OCI-LY3 (cell line): ENCODE measurements at regions not wholly inside any gene's neighbourhood (a gene's known extent, or its start where the extent isn't known, plus 50 kb on each side); places are given as distances from the start of the nearest gene placed in this dataset.

Experiments used
- H2AFZ ChIP-seq: fragments of 200-600, 300-600 bp; shearing (Covaris generic); 2 replicates; pipeline ENCODE4 v1.6.0; 2014; ENCODE audit warnings: antibody characterized with exemption, low read depth, low read length
- H3K27ac ChIP-seq: fragments of 200-600, 300-600 bp; sonication (generic); 2 replicates; pipeline ENCODE4 v1.5.1; 2014; ENCODE audit warnings: mild to moderate bottlenecking, low read length, moderate library complexity, mixed read lengths
- H3K27me3 ChIP-seq: fragments of 200-600, 300-600 bp; sonication (generic); 2 replicates; pipeline ENCODE4 v1.6.1; 2014; ENCODE audit warnings: low read depth, low read length, mixed read lengths
- H3K36me3 ChIP-seq: fragments of 200-600, 300-600 bp; sonication (generic); replicated peaks from 2 replicates; pipeline ENCODE3; 2014; ENCODE audit warnings: low read depth, low read length, mixed read lengths
- H3K4me1 ChIP-seq: fragments of 300-600, 200-600 bp; sonication (generic); 2 replicates; pipeline ENCODE4 v1.6.1; 2014; ENCODE audit warnings: low read length, mixed read lengths
- H3K4me2 ChIP-seq: fragments of 200-600, 300-600 bp; sonication (generic); 2 replicates; pipeline ENCODE4 v1.6.1; 2014; ENCODE audit warnings: low read length, mixed read lengths
- H3K4me3 ChIP-seq: fragments of 300-600, 200-600 bp; sonication (generic); 2 replicates; pipeline ENCODE4 v1.5.1; 2014; ENCODE audit warnings: antibody characterized with exemption, mild to moderate bottlenecking, low read length, moderate library complexity
- H3K79me2 ChIP-seq: fragments of 300-600, 200-600 bp; shearing (Covaris generic); 2 replicates; pipeline ENCODE4 v1.6.1; 2014; ENCODE audit warnings: mild to moderate bottlenecking, low read length, mixed read lengths
- H3K9ac ChIP-seq: fragments of 300-600, 200-600 bp; shearing (Covaris generic); 2 replicates; pipeline ENCODE4 v1.6.0; 2014; ENCODE audit warnings: mild to moderate bottlenecking, low read length, moderate library complexity
- H3K9me3 ChIP-seq: fragments of 200-600, 300-600 bp; shearing (Covaris generic); 2 replicates; pipeline ENCODE4 v1.6.1; 2014; ENCODE audit warnings: low read length, mixed read lengths; ENCODE audit not compliant: insufficient read depth
- H4K20me1 ChIP-seq: fragments of 200-600, 300-600 bp; sonication (generic); 2 replicates; pipeline ENCODE4 v1.6.1; 2016; ENCODE audit warnings: low read length, mixed read lengths; ENCODE audit not compliant: insufficient read depth
- EZH2phosphoT487 ChIP-seq: fragments of 200-600 bp; shearing (Covaris generic); IDR thresholded peaks from 2 replicates; pipeline ENCODE4 v1.6.1; 2018; ENCODE audit warnings: antibody characterized with exemption, mixed run types, low read depth
- TF ChIP-seq, protein P1 (sequence below): fragments of 200-600, 300-600 bp; sonication (generic); IDR thresholded peaks from 2 replicates; pipeline ENCODE4 v1.5.1; 2014; ENCODE audit warnings: antibody characterized with exemption, low read length, low read depth

DNA sequence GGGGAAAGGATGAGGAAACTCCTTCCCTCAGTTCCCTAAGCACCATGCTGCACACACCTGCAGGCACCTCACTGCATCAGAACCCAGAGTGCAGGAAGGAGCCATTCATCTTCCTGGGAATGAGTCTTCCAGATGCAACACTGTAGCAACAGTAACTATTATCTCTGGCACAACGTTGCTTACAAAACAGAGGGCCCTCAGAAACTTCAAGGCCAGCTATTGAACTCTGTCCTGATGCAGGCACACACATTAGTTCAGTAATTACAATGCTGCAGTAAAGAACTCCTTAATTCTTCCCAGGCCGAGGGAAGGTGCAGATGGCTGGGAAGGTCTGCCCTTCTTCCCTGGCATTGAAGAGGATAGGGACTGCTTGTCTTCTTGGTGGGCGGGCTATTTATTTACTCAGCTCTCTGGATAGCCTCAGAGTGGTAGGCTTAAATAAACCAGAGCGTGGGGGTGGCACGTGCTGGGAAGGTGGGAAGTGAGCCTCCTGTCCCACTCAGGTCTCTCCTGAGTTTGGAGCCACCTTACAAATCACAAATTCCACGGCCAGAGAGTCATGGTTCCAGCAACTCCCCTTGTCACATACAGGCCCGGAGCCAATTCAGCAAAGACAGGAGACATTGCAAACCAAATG lies 125.1 kb upstream of the JCAD start:
- Histone ChIP-seq H3K79me2 (no peaks in the 10 kb centered on the region), H3K9me3 (no peaks in the 10 kb centered on the region), H3K4me3 (no peak overlapping the region), H3K27me3 (no peaks in the 10 kb centered on the region), H2AFZ (no peak overlapping the region), H3K36me3 (no peaks in the 10 kb centered on the region), H3K9ac (no peak overlapping the region), H3K4me2 (no peak overlapping the region), H3K4me1 (no peaks in the 10 kb centered on the region), H3K27ac (no peak overlapping the region), H4K20me1 (no peaks in the 10 kb centered on the region)
- no peak for TF ChIP-seq EZH2phosphoT487
- TF ChIP-seq, protein P1, sequence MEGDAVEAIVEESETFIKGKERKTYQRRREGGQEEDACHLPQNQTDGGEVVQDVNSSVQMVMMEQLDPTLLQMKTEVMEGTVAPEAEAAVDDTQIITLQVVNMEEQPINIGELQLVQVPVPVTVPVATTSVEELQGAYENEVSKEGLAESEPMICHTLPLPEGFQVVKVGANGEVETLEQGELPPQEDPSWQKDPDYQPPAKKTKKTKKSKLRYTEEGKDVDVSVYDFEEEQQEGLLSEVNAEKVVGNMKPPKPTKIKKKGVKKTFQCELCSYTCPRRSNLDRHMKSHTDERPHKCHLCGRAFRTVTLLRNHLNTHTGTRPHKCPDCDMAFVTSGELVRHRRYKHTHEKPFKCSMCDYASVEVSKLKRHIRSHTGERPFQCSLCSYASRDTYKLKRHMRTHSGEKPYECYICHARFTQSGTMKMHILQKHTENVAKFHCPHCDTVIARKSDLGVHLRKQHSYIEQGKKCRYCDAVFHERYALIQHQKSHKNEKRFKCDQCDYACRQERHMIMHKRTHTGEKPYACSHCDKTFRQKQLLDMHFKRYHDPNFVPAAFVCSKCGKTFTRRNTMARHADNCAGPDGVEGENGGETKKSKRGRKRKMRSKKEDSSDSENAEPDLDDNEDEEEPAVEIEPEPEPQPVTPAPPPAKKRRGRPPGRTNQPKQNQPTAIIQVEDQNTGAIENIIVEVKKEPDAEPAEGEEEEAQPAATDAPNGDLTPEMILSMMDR: no peak

DNA sequence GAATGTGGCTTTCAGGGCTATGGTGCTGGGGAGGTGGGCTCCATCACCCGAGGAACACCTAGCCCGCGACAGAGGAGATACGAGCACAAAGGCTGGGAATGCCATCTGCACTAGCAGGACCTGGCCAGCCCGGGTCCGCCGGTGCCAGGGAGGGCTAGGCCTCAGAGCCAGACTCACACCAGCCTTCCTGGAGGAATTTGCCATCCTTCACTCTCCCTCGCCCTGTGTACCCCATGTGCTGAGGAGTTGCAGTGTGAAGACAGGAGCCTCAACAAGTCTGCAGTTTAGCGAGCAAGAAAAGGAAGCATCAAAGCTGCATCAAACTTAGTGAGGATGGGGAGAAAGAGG lies 123.6 kb upstream of the JCAD start:
- H2AFZ ChIP-seq: no peak overlapping the region
- no peaks in the 10 kb centered on the region for H3K27me3 ChIP-seq
- H3K27ac ChIP-seq: no peak overlapping the region
- no peak overlapping the region for H3K9ac ChIP-seq
- H3K9me3 ChIP-seq: no peaks in the 10 kb centered on the region
- no peak for TF ChIP-seq EZH2phosphoT487
- TF ChIP-seq, protein P1: no peak
- H3K4me3 ChIP-seq: no peak overlapping the region
- H3K36me3 ChIP-seq: no peaks in the 10 kb centered on the region
- H3K4me2 ChIP-seq: no peak overlapping the region
- H3K79me2 ChIP-seq: no peaks in the 10 kb centered on the region
- no peaks in the 10 kb centered on the region for H4K20me1 ChIP-seq
- H3K4me1 ChIP-seq: no peaks in the 10 kb centered on the region

DNA sequence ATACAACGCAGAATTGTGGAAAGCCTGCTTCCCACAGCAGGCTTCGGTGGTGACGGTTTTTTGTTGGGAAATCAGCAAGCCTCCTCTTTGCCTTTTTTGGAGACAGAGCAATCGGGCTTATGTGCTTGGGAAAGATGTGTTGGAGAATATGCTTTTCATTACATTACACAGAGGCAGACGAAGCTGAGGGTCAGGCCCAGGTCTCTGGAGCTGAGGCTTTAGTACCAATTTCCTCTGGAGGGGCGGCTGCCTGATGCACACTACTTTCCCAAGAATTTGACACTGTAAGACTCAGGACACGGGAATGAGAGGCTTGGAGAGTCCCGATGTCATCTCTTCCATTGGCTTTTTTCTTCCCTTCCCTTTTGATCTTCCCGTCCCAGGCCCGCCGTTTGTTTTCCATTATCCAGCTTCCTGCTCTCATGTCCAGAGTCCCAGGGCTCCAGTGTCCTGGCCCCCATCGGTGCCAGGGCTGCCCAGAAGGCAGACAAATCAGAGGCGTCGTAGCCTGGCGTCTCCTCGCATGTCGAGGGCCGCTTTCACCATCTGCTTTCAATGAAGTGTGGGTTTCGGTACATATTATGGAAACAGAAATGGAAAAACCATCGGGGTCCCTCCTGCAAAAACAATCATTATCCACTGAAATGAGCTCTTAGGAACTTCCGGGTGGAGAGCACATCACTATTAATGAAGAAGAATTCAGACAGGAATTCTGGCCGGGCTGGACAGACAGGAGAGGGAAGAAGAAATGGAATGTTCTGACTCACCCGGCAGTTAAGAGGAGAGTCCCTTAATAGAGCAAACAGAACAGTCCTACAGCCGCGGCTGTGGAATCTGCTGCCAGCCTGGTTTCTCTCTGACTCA lies 123.0 kb upstream of the JCAD start:
- no peak overlapping the region for H3K9ac ChIP-seq
- H3K36me3 ChIP-seq: no peaks in the 10 kb centered on the region
- TF ChIP-seq, protein P1: no peak
- no peak for TF ChIP-seq EZH2phosphoT487
- H3K27ac ChIP-seq: no peak overlapping the region
- no peak overlapping the region for H3K4me3 ChIP-seq
- no peaks in the 10 kb centered on the region for H3K9me3 ChIP-seq
- no peaks in the 10 kb centered on the region for H3K4me1 ChIP-seq
- no peaks in the 10 kb centered on the region for H3K27me3 ChIP-seq
- no peaks in the 10 kb centered on the region for H4K20me1 ChIP-seq
- no peak overlapping the region for H2AFZ ChIP-seq
- no peaks in the 10 kb centered on the region for H3K79me2 ChIP-seq
- no peak overlapping the region for H3K4me2 ChIP-seq

DNA sequence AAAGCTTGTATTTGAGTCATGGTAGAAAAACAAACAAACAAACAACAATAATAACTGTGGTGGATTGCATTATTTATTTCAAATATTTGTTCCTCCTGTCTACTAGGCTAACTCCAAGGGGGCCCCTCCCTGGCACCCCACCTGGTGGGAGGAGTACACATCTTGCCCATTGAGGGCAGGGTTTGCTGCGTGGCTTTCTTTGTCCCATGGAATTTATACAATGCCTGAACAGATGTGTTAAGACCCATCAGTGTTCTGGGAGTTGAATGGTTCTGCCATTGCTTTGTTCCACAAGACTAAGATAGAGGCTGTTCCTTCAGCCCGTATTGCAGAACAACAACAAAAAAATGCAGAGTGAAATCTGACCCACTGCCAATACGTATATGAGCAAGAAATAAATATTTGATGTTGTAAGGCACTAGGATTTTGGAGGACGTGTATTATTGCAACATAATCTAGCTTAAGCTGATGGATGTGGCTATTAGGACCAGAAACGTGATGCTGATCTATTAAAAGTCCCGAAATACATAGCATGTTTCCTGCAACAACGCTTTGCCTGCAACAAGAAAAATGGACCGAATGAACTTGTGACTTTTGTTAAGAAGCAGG lies 119.1 kb upstream of the JCAD start:
- Histone ChIP-seq H3K4me2 (no peak overlapping the region), H3K4me1 (no peaks in the 10 kb centered on the region), H3K27me3 (no peaks in the 10 kb centered on the region), H3K4me3 (no peak overlapping the region), H3K9ac (no peak overlapping the region), H3K9me3 (no peaks in the 10 kb centered on the region), H2AFZ (no peak overlapping the region), H3K27ac (no peak overlapping the region), H3K79me2 (no peaks in the 10 kb centered on the region), H4K20me1 (no peaks in the 10 kb centered on the region), H3K36me3 (no peaks in the 10 kb centered on the region)
- TF ChIP-seq, protein P1: no peak
- TF ChIP-seq EZH2phosphoT487: no peak
